GM21529 (cell line): ENCODE measurements at regions not wholly inside any gene's neighbourhood (a gene's known extent, or its start where the extent isn't known, plus 50 kb on each side); places are given as distances from the start of the nearest gene placed in this dataset.

Experiments used
- ATAC-seq: cut with Tn5 transposase; IDR thresholded peaks from one replicate; pipeline ENCODE4 v1.9.1; 2021; ENCODE audit not compliant: unreplicated experiment

DNA sequence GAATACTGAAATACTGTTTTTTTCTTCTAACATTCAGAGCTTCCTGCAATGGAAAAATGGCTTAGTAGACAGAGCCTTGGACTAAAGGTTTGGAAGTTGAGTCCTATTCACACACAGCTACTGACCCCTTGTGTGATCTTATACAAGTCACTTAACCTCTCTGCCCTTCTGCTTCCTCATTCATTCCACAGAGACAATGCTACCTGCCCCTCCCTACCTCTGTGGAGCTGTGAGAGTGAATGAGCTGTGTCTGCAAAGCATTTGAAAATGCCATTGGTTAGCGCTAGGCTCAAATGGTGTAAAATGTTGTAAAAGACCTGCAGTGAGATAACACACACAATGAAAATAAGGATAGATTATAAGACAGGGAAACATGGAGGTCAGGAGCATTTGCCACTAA lies 214.4 kb downstream of the BARHL2 start:
- no peak for ATAC-seq

DNA sequence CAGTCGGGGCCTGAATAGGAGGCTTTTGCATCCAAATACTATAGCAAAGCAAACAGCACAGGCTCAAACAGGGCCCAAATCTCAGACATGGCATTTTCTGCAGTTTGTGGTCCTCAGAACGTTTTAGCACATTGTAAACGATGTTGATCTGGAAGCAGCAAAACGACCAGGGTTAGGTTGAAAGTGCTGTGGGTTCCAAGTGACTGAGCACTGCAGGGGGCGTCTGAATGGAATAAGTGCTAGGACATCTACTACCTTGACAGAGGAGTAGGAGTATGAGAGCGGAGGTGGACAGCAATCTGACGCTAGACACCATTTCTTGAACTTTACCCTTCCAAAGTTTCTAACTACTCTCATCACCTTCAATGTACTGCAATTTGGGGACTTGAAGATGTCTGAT lies 214.9 kb downstream of the BARHL2 start:
- ATAC-seq = no peak

- no peak for ATAC-seq
Measured at GRCh38 chr1:90501281-90501680, 215.8 kb downstream of the BARHL2 start.

DNA sequence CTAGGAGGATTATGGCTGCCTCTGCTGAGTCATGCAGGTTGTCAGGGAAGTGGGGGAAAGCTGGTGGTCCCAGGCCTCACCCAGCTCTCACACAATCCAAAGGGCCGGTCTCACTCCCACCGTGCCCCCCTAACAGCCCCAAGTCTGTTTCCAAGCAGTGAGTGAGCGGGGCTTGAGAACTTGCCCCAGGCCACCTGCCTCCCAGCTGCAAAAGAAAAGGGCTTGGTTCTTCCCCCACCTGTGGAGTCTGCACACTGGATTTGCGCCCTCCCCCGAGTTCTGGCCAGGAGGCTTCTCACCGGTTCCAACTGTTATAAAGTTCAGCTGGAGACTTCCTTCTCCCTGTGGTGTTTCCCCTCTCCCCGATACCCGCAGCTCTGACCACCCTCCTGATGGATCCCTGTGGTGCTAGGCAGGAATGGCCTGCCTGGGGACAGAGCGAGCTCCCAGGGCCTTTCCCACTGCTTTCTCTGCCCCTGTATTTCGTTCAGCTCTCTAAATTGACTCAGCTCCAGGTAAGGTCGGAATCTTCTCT lies 222.3 kb downstream of the BARHL2 start:
- no peak for ATAC-seq

GRCh38 chr1:90488451-90488850 lies 228.7 kb downstream of the BARHL2 start:
- ATAC-seq = no peak

DNA sequence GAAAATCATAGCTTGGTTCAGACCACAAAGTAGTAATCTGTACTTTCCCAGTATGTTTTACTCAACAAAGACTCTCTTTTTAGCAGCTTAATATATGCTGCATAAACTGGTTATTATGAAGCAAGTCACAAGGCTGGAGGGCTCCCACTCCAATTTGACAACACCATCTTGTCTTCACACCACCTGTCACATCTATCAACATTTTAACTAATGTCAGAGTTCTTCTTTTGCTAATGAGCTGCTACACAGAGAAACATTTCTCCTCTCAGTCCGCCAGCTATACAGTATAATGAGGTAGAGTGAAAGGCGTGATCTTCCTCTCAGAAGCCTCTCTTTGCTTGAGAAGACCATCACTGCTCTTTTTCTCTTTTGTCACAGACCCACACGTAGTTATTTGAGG lies 230.1 kb downstream of the BARHL2 start:
- no peak for ATAC-seq

DNA sequence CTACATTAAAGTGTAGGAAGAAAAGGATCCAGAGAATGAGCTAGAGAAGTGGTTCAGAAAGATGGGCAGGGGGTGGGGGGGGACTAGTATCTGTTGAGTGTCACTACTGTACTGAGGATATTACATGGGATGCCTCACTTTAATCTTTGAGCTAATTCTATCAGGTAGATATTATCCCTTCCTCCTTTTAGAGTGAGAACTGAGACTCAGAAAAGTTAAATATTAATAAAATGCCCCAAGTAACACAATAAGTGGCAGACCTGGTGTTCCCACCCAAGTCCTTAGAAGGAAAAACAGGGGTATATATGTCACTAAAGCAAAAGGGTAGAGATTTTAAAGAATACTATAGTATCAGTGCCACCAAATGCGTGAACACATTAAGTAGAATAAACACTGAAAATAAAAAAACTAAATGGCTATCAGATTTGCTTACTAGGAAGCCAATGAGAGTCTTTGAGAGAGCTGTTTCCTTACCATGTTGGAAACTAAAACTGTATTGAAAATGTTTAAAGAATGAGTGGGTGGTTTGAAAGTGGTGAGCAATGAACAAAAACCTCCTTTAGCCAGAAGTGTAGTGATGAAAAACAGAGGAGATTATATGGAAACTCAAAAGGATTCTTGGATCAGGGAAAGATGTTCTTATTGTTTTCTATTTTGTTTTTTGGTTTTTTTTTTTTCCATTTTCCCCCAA lies 230.8 kb downstream of the BARHL2 start:
- no peak for ATAC-seq

DNA sequence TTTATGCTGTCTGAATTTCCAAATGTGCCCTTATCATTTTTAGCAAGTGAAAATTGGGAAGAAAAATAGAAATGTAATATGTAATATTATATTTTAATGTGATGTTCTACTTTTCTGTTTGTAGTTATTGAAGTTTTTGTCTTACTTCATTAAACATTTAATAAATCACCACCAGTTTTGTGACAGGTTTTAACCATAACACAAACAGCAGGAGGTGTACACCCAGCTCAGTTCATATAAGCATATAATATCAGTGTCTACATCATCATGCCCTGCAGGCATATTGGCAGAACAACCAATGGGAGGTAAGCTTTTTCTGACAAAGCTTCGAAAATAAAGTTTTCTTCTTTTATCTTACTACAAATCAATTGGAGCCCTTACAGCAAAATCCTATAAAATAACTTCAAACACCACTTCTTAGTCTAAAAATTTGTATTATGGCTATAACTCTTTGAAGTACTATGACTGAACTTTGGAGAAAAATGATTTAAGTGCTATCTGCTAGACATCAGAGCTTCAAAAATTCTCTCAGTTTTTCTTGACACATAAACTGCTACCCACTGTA lies 236.7 kb downstream of the BARHL2 start:
- ATAC-seq = no peak

GRCh38 chr1:90476994-90477393 lies 240.1 kb downstream of the BARHL2 start:
- no peak for ATAC-seq

- no peak for ATAC-seq
Measured at GRCh38 chr1:90476411-90476810, 240.7 kb downstream of the BARHL2 start.

- ATAC-seq = no peak
Measured at GRCh38 chr1:90475631-90476030, 241.5 kb downstream of the BARHL2 start.

DNA sequence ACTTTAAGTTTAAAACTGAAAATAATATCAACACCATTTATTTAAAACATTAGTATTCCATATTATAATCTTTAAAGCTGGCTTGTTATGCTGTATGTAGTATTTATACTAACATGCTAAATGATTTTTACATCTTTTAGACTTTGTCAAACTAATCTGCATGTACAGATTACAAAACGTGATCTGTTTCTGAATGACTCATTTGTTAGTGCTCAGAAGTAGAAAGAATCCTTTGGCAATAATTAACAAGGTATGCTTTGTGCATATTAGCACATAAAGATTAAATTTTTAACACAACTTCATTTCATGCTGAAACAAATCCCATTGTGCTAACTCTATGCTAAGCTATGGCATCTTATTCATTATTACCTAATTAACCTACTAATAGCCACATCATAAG lies 242.4 kb downstream of the BARHL2 start:
- no peak for ATAC-seq

GRCh38 chr1:90474158-90474557 lies 242.9 kb downstream of the BARHL2 start:
- ATAC-seq = no peak

DNA sequence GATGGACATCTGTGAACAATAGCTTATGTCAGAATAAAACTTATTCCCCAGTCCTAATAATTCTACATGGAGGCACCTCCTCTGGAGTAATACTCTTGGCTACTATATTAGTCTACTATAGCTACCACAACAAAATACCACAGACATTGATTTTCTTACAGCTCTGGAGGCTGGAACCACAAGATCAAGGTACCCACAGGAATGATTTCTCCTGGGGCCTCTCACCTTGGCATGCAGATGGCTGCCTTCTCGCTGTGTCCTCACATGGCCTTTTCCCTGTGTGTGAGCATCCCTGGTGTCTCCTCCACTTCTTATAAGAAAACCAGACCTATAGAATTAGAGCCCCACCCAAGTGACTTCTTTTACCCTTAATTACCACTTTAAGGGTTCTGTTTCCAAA lies 244.3 kb downstream of the BARHL2 start:
- no peak for ATAC-seq

DNA sequence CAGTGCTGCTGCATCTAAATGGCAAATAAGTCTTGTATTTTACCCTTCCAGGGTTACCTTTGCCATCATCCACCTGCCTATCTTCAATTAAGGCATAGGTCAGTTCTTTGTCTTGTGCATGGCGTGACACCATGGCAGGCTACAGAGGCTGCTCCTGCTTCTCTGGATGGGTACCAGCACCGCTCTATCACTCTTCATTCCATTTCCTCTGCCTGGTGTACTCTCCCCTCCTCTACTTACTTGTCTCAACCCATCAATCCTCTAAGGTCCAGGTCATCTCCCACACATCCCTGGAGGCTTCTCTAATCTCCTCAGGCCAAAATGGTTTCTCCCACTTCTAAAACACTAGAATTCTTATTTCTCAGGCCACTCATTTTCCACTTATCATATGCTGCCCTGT lies 257.5 kb downstream of the BARHL2 start:
- ATAC-seq = no peak

DNA sequence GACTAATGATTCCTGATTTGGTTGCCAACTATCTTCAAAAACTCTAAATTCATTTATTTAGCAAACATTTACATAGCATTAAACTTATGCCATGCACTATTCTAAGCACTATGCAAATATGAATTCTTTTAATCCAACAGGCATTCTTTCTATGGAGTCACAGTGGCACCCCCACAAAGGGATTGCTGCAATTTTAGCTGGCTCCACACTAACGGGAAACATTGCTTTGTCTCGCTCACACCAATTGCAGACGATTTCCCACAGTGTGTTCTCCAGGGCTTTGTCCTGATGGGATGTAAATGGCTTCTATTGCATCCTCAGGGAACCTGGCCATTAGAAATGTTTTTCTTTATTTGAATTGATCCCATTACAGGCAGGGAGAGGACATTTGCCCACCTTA lies 259.1 kb downstream of the BARHL2 start:
- ATAC-seq = no peak

- ATAC-seq = no peak
Measured at GRCh38 chr1:90452491-90452890, 264.6 kb downstream of the BARHL2 start.

GRCh38 chr1:90443354-90443753 lies 273.7 kb downstream of the BARHL2 start:
- ATAC-seq = no peak

GRCh38 chr1:90435351-90435750 lies 281.8 kb downstream of the BARHL2 start:
- ATAC-seq = no peak

DNA sequence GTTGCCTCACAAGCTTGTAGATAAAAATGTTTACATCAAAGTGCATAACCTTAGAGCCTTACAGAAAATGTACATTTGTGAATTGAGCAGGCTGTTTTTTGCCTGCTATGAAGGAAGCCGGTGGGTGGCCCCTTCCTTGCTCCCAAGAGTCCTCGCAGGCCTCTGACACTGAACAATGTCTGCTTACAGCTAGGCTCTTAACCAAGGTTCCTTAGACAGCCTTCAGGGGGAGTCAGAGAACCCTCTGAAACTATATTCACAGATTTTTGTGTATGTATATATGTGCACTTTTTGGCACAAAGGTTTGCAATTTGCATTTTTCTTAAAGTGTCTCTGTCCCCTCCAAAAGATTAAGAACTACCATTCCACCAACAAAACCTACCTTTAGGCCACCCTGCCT lies 282.6 kb downstream of the BARHL2 start:
- no peak for ATAC-seq

- no peak for ATAC-seq
Measured at GRCh38 chr1:90417126-90417525, 300.0 kb downstream of the BARHL2 start.

- ATAC-seq = no peak
Measured at GRCh38 chr1:90414201-90414600, 302.9 kb downstream of the BARHL2 start.

GRCh38 chr1:90413519-90413918 lies 303.6 kb downstream of the BARHL2 start:
- ATAC-seq = no peak
